NOMO-1 treated with dmso at 0.1 percent for 144 hours (cell line): ENCODE measurements at regions not wholly inside any gene's neighbourhood (a gene's known extent, or its start where the extent isn't known, plus 50 kb on each side); places are given as distances from the start of the nearest gene placed in this dataset.

Experiments used
- DNase-seq: peaks from one replicate; lab custom pipeline; 2025; ENCODE audit not compliant: unreplicated experiment; lab: John Stamatoyannopoulos, UW

- no peak for DNase-seq
Observed at GRCh38 chr17:72590882-72591281, 470.1 kb downstream of the SOX9 start.

GRCh38 chr17:72591289-72592241 lies 470.7 kb downstream of the SOX9 start:
- no peak for DNase-seq

- DNase-seq: peak; percentile 34
Observed at GRCh38 chr17:72592242-72592966, 471.6 kb downstream of the SOX9 start.

GRCh38 chr17:72592967-72593325 lies 472.1 kb downstream of the SOX9 start:
- no peak for DNase-seq

GRCh38 chr17:72594248-72594647 lies 473.4 kb downstream of the SOX9 start:
- no peak for DNase-seq
